ENCODE measurements at regions not wholly inside any gene's neighbourhood (a gene's known extent, or its start where the extent isn't known, plus 50 kb on each side); places are given as distances from the start of the nearest gene placed in this dataset.

DNA sequence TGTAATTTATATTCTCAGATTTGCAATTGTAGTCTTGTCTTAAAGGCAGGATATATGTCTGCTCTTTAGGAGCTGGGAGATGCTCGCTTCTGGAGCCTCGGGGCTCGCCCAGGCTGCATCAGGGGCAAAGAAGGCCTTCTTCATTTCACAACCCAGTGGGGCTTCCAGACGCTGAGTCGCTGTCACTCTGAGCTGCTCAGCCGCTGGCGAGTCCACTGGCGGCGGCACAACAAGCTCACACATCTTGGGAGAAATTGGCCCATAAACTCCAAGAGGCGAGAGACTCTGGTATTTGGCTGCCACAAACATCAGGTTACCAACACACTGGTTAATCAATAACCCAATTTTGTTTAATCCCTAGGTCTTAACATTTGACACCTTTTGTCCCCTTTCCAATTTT is 216.6 kb downstream of the ATG4C start:
- no peak for TF ChIP-seq POLR2A (IDR thresholded peaks at IDR 0.05)
- TF ChIP-seq, protein P1, sequence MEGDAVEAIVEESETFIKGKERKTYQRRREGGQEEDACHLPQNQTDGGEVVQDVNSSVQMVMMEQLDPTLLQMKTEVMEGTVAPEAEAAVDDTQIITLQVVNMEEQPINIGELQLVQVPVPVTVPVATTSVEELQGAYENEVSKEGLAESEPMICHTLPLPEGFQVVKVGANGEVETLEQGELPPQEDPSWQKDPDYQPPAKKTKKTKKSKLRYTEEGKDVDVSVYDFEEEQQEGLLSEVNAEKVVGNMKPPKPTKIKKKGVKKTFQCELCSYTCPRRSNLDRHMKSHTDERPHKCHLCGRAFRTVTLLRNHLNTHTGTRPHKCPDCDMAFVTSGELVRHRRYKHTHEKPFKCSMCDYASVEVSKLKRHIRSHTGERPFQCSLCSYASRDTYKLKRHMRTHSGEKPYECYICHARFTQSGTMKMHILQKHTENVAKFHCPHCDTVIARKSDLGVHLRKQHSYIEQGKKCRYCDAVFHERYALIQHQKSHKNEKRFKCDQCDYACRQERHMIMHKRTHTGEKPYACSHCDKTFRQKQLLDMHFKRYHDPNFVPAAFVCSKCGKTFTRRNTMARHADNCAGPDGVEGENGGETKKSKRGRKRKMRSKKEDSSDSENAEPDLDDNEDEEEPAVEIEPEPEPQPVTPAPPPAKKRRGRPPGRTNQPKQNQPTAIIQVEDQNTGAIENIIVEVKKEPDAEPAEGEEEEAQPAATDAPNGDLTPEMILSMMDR (IDR thresholded peaks at IDR 0.05) = no peak
- no peak for TF ChIP-seq POLR2AphosphoS5 (IDR thresholded peaks at IDR 0.05)
- no peak for TF ChIP-seq EP300 (IDR thresholded peaks at IDR 0.05; ENCODE audit: low read depth)

Measured in transverse colon (tissue), 4 donors.